ENCODE measurements at regions not wholly inside any gene's neighbourhood (a gene's known extent, or its start where the extent isn't known, plus 50 kb on each side); places are given as distances from the start of the nearest gene placed in this dataset.

DNA sequence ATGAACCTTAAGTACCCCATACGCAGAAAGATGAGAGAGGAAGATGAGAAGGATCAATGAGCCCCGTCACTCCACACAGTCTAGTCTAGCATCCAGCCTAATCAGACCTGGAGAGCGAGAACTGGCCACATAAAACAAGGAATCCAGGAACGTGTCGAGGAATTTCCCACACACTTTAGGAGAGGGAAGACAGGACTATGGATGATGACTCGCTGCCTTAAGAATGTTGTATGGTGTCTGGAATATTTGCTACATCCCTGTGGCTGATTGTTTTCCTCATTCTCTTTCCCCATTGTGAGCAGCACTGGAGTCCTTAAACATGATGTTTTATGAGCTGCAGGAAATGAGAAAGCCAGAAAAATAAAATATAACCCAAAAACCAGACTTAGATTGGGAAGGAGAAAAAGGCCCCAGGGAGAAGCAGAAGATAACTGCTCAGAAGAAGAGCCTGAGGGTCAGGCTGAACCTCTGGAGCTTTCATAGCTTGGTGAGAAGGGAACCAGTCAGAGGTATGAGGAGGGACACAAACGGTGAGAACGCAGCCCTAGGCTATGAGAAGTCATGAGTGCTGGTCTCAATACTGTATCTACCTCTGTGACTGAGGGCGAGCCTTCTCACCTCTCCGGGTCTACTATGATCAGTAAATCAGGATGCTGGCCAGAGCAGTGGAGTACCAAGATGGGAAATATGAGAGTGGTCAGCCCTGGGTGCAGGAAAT is 139.5 kb upstream of the NOCT start:
- TF ChIP-seq EZH2phosphoT487 (IDR thresholded peaks at IDR 0.05; ENCODE audit: insufficient read depth, low read depth) (no peak), EZH2 (IDR thresholded peaks at IDR 0.05; ENCODE audit: insufficient read depth, poor library complexity, severe bottlenecking) (no peak)

Measured in GM23248 (cell line).